ENCODE measurements at regions not wholly inside any gene's neighbourhood (a gene's known extent, or its start where the extent isn't known, plus 50 kb on each side); places are given as distances from the start of the nearest gene placed in this dataset.

DNA sequence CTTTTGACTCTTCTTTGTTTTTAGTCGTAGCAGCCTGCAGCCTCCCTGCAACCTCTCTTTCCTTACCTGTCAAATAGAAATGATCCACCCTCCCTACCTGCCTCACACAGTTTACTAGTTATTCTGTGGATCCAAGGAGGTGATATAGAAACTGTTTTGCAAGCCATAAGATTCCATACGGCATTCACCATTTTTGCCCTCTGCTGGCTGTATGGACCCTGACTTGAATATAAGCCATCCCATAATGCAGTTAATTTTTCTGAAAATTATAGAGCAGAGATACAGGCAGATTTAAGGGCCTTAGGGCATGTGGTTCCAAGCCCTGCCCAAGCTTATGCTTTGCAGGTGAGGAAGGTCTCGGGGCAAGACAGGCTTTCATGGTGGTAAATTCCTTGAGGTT lies 63.8 kb downstream of the CPN2 start:
- TF ChIP-seq EZH2 (IDR thresholded peaks at IDR 0.05) (no peak), CTCF (IDR thresholded peaks at IDR 0.05) (no peak), EZH2phosphoT487 (IDR thresholded peaks at IDR 0.05) (no peak)

All from neural progenitor cell (in vitro differentiated cells).